ENCODE measurements at regions not wholly inside any gene's neighbourhood (a gene's known extent, or its start where the extent isn't known, plus 50 kb on each side); places are given as distances from the start of the nearest gene placed in this dataset.

GRCh38 chr6:4682431-4683097, 93.6 kb upstream of the CDYL start:
- TF ChIP-seq POLR2AphosphoS5 (IDR thresholded peaks at IDR 0.05; ENCODE audit: borderline replicate concordance, low read depth, low read length) (no peak), EZH2 (IDR thresholded peaks at IDR 0.05) (no peak), FOXP2 (optimal IDR thresholded peaks at IDR 0.05; ENCODE audit: control extremely low read depth, extremely low read length, insufficient read depth) (no peak)
- Histone ChIP-seq H3K9me3 (ENCODE audit: low read depth, low read length) (no peaks in the 10 kb centered on the region), H3K9ac (ENCODE audit: insufficient read length) (no peak overlapping the region), H3K27ac (no peak overlapping the region), H3K4me3 (no peak overlapping the region), H3K36me3 (ENCODE audit: insufficient read depth, low read length) (no peaks in the 10 kb centered on the region)
- no peak for DNase-seq (ENCODE audit: low read depth, low spot score)

GRCh38 chr6:4678506-4679300, 97.5 kb upstream of the CDYL start:
- no peak for DNase-seq (ENCODE audit: low read depth, low spot score)
- TF ChIP-seq FOXP2 (optimal IDR thresholded peaks at IDR 0.05; ENCODE audit: control extremely low read depth, extremely low read length, insufficient read depth): no peak
- TF ChIP-seq EZH2 (IDR thresholded peaks at IDR 0.05): no peak
- no peak for TF ChIP-seq POLR2AphosphoS5 (IDR thresholded peaks at IDR 0.05; ENCODE audit: borderline replicate concordance, low read depth, low read length)
- Histone ChIP-seq H3K4me3 (no peak overlapping the region), H3K27ac (no peak overlapping the region), H3K9ac (ENCODE audit: insufficient read length) (no peak overlapping the region), H3K36me3 (ENCODE audit: insufficient read depth, low read length) (no peaks in the 10 kb centered on the region), H3K9me3 (ENCODE audit: low read depth, low read length) (no peaks in the 10 kb centered on the region)

- H3K9ac ChIP-seq (ENCODE audit: insufficient read length): no peak overlapping the region
Observed at GRCh38 chr6:4677751-4678065, 98.5 kb upstream of the CDYL start.

GRCh38 chr6:4677011-4677750, 99.0 kb upstream of the CDYL start:
- Histone ChIP-seq H3K9me3 (ENCODE audit: low read depth, low read length) (no peaks in the 10 kb centered on the region), H3K9ac (ENCODE audit: insufficient read length) (no peak overlapping the region), H3K36me3 (ENCODE audit: insufficient read depth, low read length) (no peaks in the 10 kb centered on the region), H3K27ac (no peak overlapping the region), H3K4me3 (no peak overlapping the region)
- TF ChIP-seq EZH2 (IDR thresholded peaks at IDR 0.05) (no peak), POLR2AphosphoS5 (IDR thresholded peaks at IDR 0.05; ENCODE audit: borderline replicate concordance, low read depth, low read length) (no peak), FOXP2 (optimal IDR thresholded peaks at IDR 0.05; ENCODE audit: control extremely low read depth, extremely low read length, insufficient read depth) (no peak)
- no peak for DNase-seq (ENCODE audit: low read depth, low spot score)

More at GRCh38 chr6:4677751-4678065, 98.5 kb upstream of the CDYL start:
- Histone ChIP-seq H3K36me3 (ENCODE audit: insufficient read depth, low read length) (no peaks in the 10 kb centered on the region), H3K27ac (no peak overlapping the region), H3K9me3 (ENCODE audit: low read depth, low read length) (no peaks in the 10 kb centered on the region), H3K4me3 (no peak overlapping the region)
- TF ChIP-seq EZH2 (IDR thresholded peaks at IDR 0.05) (no peak), POLR2AphosphoS5 (IDR thresholded peaks at IDR 0.05; ENCODE audit: borderline replicate concordance, low read depth, low read length) (no peak), FOXP2 (optimal IDR thresholded peaks at IDR 0.05; ENCODE audit: control extremely low read depth, extremely low read length, insufficient read depth) (no peak)
- no peak for DNase-seq (ENCODE audit: low read depth, low spot score)

GRCh38 chr6:4676016-4676415, 100.2 kb upstream of the CDYL start:
- no peak overlapping the region for H3K9ac ChIP-seq (ENCODE audit: insufficient read length)
- H3K9me3 ChIP-seq (ENCODE audit: low read depth, low read length): no peaks in the 10 kb centered on the region
- no peaks in the 10 kb centered on the region for H3K36me3 ChIP-seq (ENCODE audit: insufficient read depth, low read length)
- no peak overlapping the region for H3K27ac ChIP-seq
- no peak for DNase-seq (ENCODE audit: low read depth, low spot score)
- H3K4me3 ChIP-seq: no peak overlapping the region
- no peak for TF ChIP-seq EZH2 (IDR thresholded peaks at IDR 0.05)
- no peak for TF ChIP-seq POLR2AphosphoS5 (IDR thresholded peaks at IDR 0.05; ENCODE audit: borderline replicate concordance, low read depth, low read length)
- no peak for TF ChIP-seq FOXP2 (optimal IDR thresholded peaks at IDR 0.05; ENCODE audit: control extremely low read depth, extremely low read length, insufficient read depth)

GRCh38 chr6:4675121-4675520, 101.1 kb upstream of the CDYL start:
- no peak for DNase-seq (ENCODE audit: low read depth, low spot score)
- H3K9me3 ChIP-seq (ENCODE audit: low read depth, low read length): no peaks in the 10 kb centered on the region
- H3K27ac ChIP-seq: no peak overlapping the region
- H3K36me3 ChIP-seq (ENCODE audit: insufficient read depth, low read length): no peaks in the 10 kb centered on the region
- no peak for TF ChIP-seq FOXP2 (optimal IDR thresholded peaks at IDR 0.05; ENCODE audit: control extremely low read depth, extremely low read length, insufficient read depth)
- TF ChIP-seq EZH2 (IDR thresholded peaks at IDR 0.05): no peak
- TF ChIP-seq POLR2AphosphoS5 (IDR thresholded peaks at IDR 0.05; ENCODE audit: borderline replicate concordance, low read depth, low read length): no peak
- H3K9ac ChIP-seq (ENCODE audit: insufficient read length): no peak overlapping the region
- H3K4me3 ChIP-seq: no peak overlapping the region

GRCh38 chr6:4673861-4674260, 102.3 kb upstream of the CDYL start:
- no peak overlapping the region for H3K27ac ChIP-seq
- H3K4me3 ChIP-seq: no peak overlapping the region
- no peaks in the 10 kb centered on the region for H3K36me3 ChIP-seq (ENCODE audit: insufficient read depth, low read length)
- no peak overlapping the region for H3K9ac ChIP-seq (ENCODE audit: insufficient read length)
- no peaks in the 10 kb centered on the region for H3K9me3 ChIP-seq (ENCODE audit: low read depth, low read length)
- TF ChIP-seq POLR2AphosphoS5 (IDR thresholded peaks at IDR 0.05; ENCODE audit: borderline replicate concordance, low read depth, low read length) (no peak), EZH2 (IDR thresholded peaks at IDR 0.05) (no peak), FOXP2 (optimal IDR thresholded peaks at IDR 0.05; ENCODE audit: control extremely low read depth, extremely low read length, insufficient read depth) (no peak)
- DNase-seq (ENCODE audit: low read depth, low spot score): no peak

- Histone ChIP-seq H3K36me3 (ENCODE audit: insufficient read depth, low read length) (no peaks in the 10 kb centered on the region), H3K27ac (no peak overlapping the region), H3K9me3 (ENCODE audit: low read depth, low read length) (no peaks in the 10 kb centered on the region), H3K4me3 (no peak overlapping the region), H3K9ac (ENCODE audit: insufficient read length) (no peak overlapping the region)
- TF ChIP-seq POLR2AphosphoS5 (IDR thresholded peaks at IDR 0.05; ENCODE audit: borderline replicate concordance, low read depth, low read length) (no peak), FOXP2 (optimal IDR thresholded peaks at IDR 0.05; ENCODE audit: control extremely low read depth, extremely low read length, insufficient read depth) (no peak), EZH2 (IDR thresholded peaks at IDR 0.05) (no peak)
- DNase-seq (ENCODE audit: low read depth, low spot score): no peak
Observed at GRCh38 chr6:4672772-4673171, 103.4 kb upstream of the CDYL start.

Measured in SK-N-MC (cell line).